Stimulated activated CD4-positive, alpha-beta T cell treated with anti-CD3 and anti-CD28 coated beads, Interleukin-2, amount 100 ng/mL, for 48 hours (primary cell): ENCODE measurements at regions not wholly inside any gene's neighbourhood (a gene's known extent, or its start where the extent isn't known, plus 50 kb on each side); places are given as distances from the start of the nearest gene placed in this dataset.
"Not testable (repeated sequence)": the region's sequence is repeated elsewhere in the genome, so short reads cannot be mapped to it uniquely, and the experiment has no call there.

Source experiments
- DNase-seq, 2 donors: peaks; one replicate each; pipeline ENCODE4 v3.0.0-alpha.2; 2020

- DNase-seq: no peak
These were observed 130.6 kb upstream of the FHIT start for GRCh38 chr3:61381745-61382392.

- no peak for DNase-seq
These were observed 136.6 kb upstream of the FHIT start for GRCh38 chr3:61387817-61388216.

- DNase-seq: not testable (repeated sequence)
These were observed 142.3 kb upstream of the FHIT start for GRCh38 chr3:61393480-61393947.

- no peak for DNase-seq
These were observed 150.1 kb upstream of the FHIT start for GRCh38 chr3:61401359-61401758.

- DNase-seq: no peak
These were observed 154.0 kb upstream of the PTPRG start for GRCh38 chr3:61407397-61407796.

GRCh38 chr3:61409638-61410037 is 151.7 kb upstream of the PTPRG start:
- DNase-seq: no peak

GRCh38 chr3:61410358-61410757 is 151.0 kb upstream of the PTPRG start:
- DNase-seq: not testable (repeated sequence)

- DNase-seq: no peak
These were observed 150.2 kb upstream of the PTPRG start for GRCh38 chr3:61411009-61411662.

- no peak for DNase-seq
These were observed 146.9 kb upstream of the PTPRG start for GRCh38 chr3:61414456-61414855.

- no peak for DNase-seq
These were observed 146.2 kb upstream of the PTPRG start for GRCh38 chr3:61415201-61415600.

- DNase-seq: no peak
These were observed 144.8 kb upstream of the PTPRG start for GRCh38 chr3:61416618-61417017.

- DNase-seq: no peak
These were observed 144.0 kb upstream of the PTPRG start for GRCh38 chr3:61417352-61417751.

GRCh38 chr3:61420136-61420759 is 141.1 kb upstream of the PTPRG start:
- no peak for DNase-seq

GRCh38 chr3:61422945-61423673 is 138.3 kb upstream of the PTPRG start:
- DNase-seq: no peak

GRCh38 chr3:61425356-61425755 is 136.0 kb upstream of the PTPRG start:
- no peak for DNase-seq

GRCh38 chr3:61429106-61429505 is 132.3 kb upstream of the PTPRG start:
- DNase-seq: no peak

GRCh38 chr3:61434901-61435300 is 126.5 kb upstream of the PTPRG start:
- DNase-seq: not testable (repeated sequence)

GRCh38 chr3:61435361-61435760 is 126.0 kb upstream of the PTPRG start:
- DNase-seq: not testable (repeated sequence)

GRCh38 chr3:61438253-61439121 is 122.9 kb upstream of the PTPRG start:
- DNase-seq: no peak

- DNase-seq: no peak
These were observed 122.3 kb upstream of the PTPRG start for GRCh38 chr3:61439122-61439458.

GRCh38 chr3:61442696-61443095 is 118.7 kb upstream of the PTPRG start:
- no peak for DNase-seq

- no peak for DNase-seq
These were observed 117.5 kb upstream of the PTPRG start for GRCh38 chr3:61443886-61444285.

- DNase-seq: no peak
These were observed 116.6 kb upstream of the PTPRG start for GRCh38 chr3:61444782-61445181.
